ENCODE measurements at regions not wholly inside any gene's neighbourhood (a gene's known extent, or its start where the extent isn't known, plus 50 kb on each side); places are given as distances from the start of the nearest gene placed in this dataset.

- DNase-seq (ENCODE audit: low read depth, low spot score) (no peak), FAIRE-seq (no peak), ATAC-seq (no peak)
- Histone ChIP-seq H3K36me3 (ENCODE audit: control insufficient read depth in 2 of 2, insufficient read depth in 2 of 2, low read length in 1 of 2) (no peaks in the 10 kb centered on the region; a peak in 2 of 4 replicates), H3K27ac (ENCODE audit: control insufficient read depth, insufficient read depth) (no peak overlapping the region), H3K9me3 (replicated peaks; ENCODE audit: control insufficient read depth, insufficient read depth, low read length) (no peaks in the 10 kb centered on the region; the same call in 2 of the 3 replicates), H3K27me3 (replicated peaks in 1 of 2; ENCODE audit: control insufficient read depth in 2 of 2, insufficient read depth in 2 of 2, low read length in 1 of 2) (no peaks in the 10 kb centered on the region), H4K20me1 (ENCODE audit: control insufficient read depth, insufficient read depth) (no peaks in the 10 kb centered on the region), H2AFZ (ENCODE audit: control insufficient read depth, low read depth, low read length) (no peak overlapping the region), H3K79me2 (ENCODE audit: control insufficient read depth, insufficient read depth, low read length) (no peaks in the 10 kb centered on the region), H3K9ac (ENCODE audit: control insufficient read depth, insufficient read depth, low read length) (no peak overlapping the region), H3K4me3 (no peak overlapping the region), H3K4me1 (ENCODE audit: control insufficient read depth, insufficient read depth, low read length) (no peaks in the 10 kb centered on the region), H3K4me2 (ENCODE audit: control insufficient read depth, insufficient read depth) (0 out of 2 replicates have a peak overlapping the region, but pooled peaks have one; percentile 13)
- ChIA-PET POLR2A (no interaction called here), RAD21 (ENCODE audit: unreplicated experiment) (no interaction called here), SMC1A (ENCODE audit: uncharacterized antibody, unreplicated experiment) (no interaction called here), CTCF (interaction anchor here (0.7 kb wide), 1 partner anchor 1488 kb away, joined by 3 read pairs; no protein-coding TSS in a partner anchor)
- 21% methylated on average over 3 of the region's 3 CpGs for WGBS (ENCODE audit: insufficient coverage, insufficient replicate concordance, low lambda C conversion rate, missing lambda C conversion rate)
- no TSS peak for BruUV-seq (replicated peaks)
- TF ChIP-seq ATF7 (IDR thresholded peaks at IDR 0.05; ENCODE audit: low read depth), result 0 out of 2 replicates have a peak, but pooled peaks have one; percentile 4
- TF ChIP-seq MEF2A (IDR thresholded peaks at IDR 0.05; ENCODE audit: insufficient read depth, low read depth, low read length), result no peak
- no peak for TF ChIP-seq SIN3A (IDR thresholded peaks at IDR 0.05; ENCODE audit: low read depth, low read length)
- TF ChIP-seq GABPA (IDR thresholded peaks at IDR 0.05; ENCODE audit: low read depth), result no peak
- TF ChIP-seq EGR1 (IDR thresholded peaks at IDR 0.05; ENCODE audit: borderline replicate concordance in 1 of 2, low read depth in 2 of 2, low read length in 2 of 2), result no peak
- TF ChIP-seq, protein P1, sequence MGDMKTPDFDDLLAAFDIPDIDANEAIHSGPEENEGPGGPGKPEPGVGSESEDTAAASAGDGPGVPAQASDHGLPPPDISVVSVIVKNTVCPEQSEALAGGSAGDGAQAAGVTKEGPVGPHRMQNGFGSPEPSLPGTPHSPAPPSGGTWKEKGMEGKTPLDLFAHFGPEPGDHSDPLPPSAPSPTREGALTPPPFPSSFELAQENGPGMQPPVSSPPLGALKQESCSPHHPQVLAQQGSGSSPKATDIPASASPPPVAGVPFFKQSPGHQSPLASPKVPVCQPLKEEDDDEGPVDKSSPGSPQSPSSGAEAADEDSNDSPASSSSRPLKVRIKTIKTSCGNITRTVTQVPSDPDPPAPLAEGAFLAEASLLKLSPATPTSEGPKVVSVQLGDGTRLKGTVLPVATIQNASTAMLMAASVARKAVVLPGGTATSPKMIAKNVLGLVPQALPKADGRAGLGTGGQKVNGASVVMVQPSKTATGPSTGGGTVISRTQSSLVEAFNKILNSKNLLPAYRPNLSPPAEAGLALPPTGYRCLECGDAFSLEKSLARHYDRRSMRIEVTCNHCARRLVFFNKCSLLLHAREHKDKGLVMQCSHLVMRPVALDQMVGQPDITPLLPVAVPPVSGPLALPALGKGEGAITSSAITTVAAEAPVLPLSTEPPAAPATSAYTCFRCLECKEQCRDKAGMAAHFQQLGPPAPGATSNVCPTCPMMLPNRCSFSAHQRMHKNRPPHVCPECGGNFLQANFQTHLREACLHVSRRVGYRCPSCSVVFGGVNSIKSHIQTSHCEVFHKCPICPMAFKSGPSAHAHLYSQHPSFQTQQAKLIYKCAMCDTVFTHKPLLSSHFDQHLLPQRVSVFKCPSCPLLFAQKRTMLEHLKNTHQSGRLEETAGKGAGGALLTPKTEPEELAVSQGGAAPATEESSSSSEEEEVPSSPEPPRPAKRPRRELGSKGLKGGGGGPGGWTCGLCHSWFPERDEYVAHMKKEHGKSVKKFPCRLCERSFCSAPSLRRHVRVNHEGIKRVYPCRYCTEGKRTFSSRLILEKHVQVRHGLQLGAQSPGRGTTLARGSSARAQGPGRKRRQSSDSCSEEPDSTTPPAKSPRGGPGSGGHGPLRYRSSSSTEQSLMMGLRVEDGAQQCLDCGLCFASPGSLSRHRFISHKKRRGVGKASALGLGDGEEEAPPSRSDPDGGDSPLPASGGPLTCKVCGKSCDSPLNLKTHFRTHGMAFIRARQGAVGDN (IDR thresholded peaks at IDR 0.05), result no peak
- no peak for TF ChIP-seq DPF2 (IDR thresholded peaks at IDR 0.05)
- 0 out of 2 replicates have a peak, but pooled peaks have one; percentile 13 for TF ChIP-seq MTA2 (IDR thresholded peaks at IDR 0.05; ENCODE audit: low read depth)
- no peak for TF ChIP-seq E2F8 (IDR thresholded peaks at IDR 0.05; ENCODE audit: low read depth, partially characterized antibody)
- no peak for TF ChIP-seq EZH2 (IDR thresholded peaks at IDR 0.05; ENCODE audit: borderline replicate concordance, control insufficient read depth, low read depth, low read length)
- TF ChIP-seq POU2F2 (IDR thresholded peaks at IDR 0.05; ENCODE audit: borderline replicate concordance, low read depth, low read length), result no peak
- intact Hi-C loops (cut with micrococcal nuclease; ENCODE audit: unreplicated experiment) (no loop called here), in situ Hi-C loops (cut with MboI) (no loop called here)
Measured at GRCh38 chr2:131641414-131642206, 113.9 kb downstream of the CCDC74A start.
